Neutrophil (primary cell): ENCODE measurements at regions not wholly inside any gene's neighbourhood (a gene's known extent, or its start where the extent isn't known, plus 50 kb on each side); places are given as distances from the start of the nearest gene placed in this dataset.
"Not testable (repeated sequence)": the region's sequence is repeated elsewhere in the genome, so short reads cannot be mapped to it uniquely, and the experiment has no call there.

Experiments used
- H3K27ac ChIP-seq: fragments of 200-600 bp; sonication (generic); 2 replicates; pipeline ENCODE4 v1.5.1; 2016; ENCODE audit warnings: mild to moderate bottlenecking, moderate library complexity
- H3K27me3 ChIP-seq: fragments of 200-600 bp; sonication (generic); 2 replicates; pipeline ENCODE4 v1.6.0; 2016; ENCODE audit warnings: mild to moderate bottlenecking
- H3K36me3 ChIP-seq: fragments of 200-600 bp; sonication (generic); 2 replicates; pipeline ENCODE4 v1.5.1; 2017
- H3K4me1 ChIP-seq, 2 experiments: fragments of 200-600 bp in 1 of 2; sonication (generic) in 1 of 2; 1 replicate in 1 of 2; 2 replicates in 1 of 2; pipeline versions ENCODE4 v1.5.1 to v1.6.1; 2013 to 2016; ENCODE audit warnings: low read depth in 1 of 2, low read length in 1 of 2, mild to moderate bottlenecking in 1 of 2, moderate library complexity in 1 of 2; ENCODE audit not compliant: control insufficient read depth in 1 of 2, insufficient read depth in 1 of 2
- H3K4me3 ChIP-seq, 2 experiments: fragments of 200-600 bp in 1 of 2; sonication (generic) in 1 of 2; 1 replicate in 1 of 2; 2 replicates in 1 of 2; pipeline ENCODE4 v1.5.1; 2013 to 2016; ENCODE audit warnings: low read depth in 1 of 2, low read length in 1 of 2, mild to moderate bottlenecking in 1 of 2, moderate library complexity in 1 of 2
- H3K9me3 ChIP-seq: fragments of 200-600 bp; sonication (generic); 2 replicates; pipeline ENCODE4 v1.5.1; 2016

GRCh38 chr12:9310645-9311044 lies 102.5 kb upstream of the PZP start:
- not testable (repeated sequence) for H3K4me3 ChIP-seq, H3K27me3 ChIP-seq, H3K27ac ChIP-seq, H3K4me1 ChIP-seq, H3K9me3 ChIP-seq
- H3K36me3 ChIP-seq, result peaks cover 12% of the 10 kb centered on the region

- H3K4me3 ChIP-seq, H3K4me1 ChIP-seq, H3K27me3 ChIP-seq, H3K27ac ChIP-seq, H3K9me3 ChIP-seq: not testable (repeated sequence)
- peaks cover 12% of the 10 kb centered on the region for H3K36me3 ChIP-seq
Observed at GRCh38 chr12:9309749-9310148, 101.6 kb upstream of the PZP start.

GRCh38 chr12:9308745-9309144 lies 100.5 kb upstream of the PZP start:
- H3K36me3 ChIP-seq, result peaks cover 12% of the 10 kb centered on the region
- H3K4me1 ChIP-seq, H3K27ac ChIP-seq, H3K27me3 ChIP-seq, H3K9me3 ChIP-seq, H3K4me3 ChIP-seq: not testable (repeated sequence)

- not testable (repeated sequence) for H3K4me3 ChIP-seq, H3K27me3 ChIP-seq, H3K4me1 ChIP-seq, H3K27ac ChIP-seq, H3K9me3 ChIP-seq
- H3K36me3 ChIP-seq, result peaks cover 12% of the 10 kb centered on the region
Observed at GRCh38 chr12:9308163-9308562, 100.0 kb upstream of the PZP start.

- not testable (repeated sequence) for H3K27ac ChIP-seq, H3K9me3 ChIP-seq, H3K4me1 ChIP-seq, H3K4me3 ChIP-seq, H3K36me3 ChIP-seq, H3K27me3 ChIP-seq
Observed at GRCh38 chr12:9307255-9307654, 99.1 kb upstream of the PZP start.

- H3K9me3 ChIP-seq, H3K4me3 ChIP-seq: not testable (repeated sequence)
Observed at GRCh38 chr12:9306004-9306403, 97.8 kb upstream of the PZP start.

GRCh38 chr12:9304540-9304939 lies 96.3 kb upstream of the PZP start:
- H3K4me1 ChIP-seq, H3K27me3 ChIP-seq, H3K27ac ChIP-seq, H3K9me3 ChIP-seq, H3K36me3 ChIP-seq, H3K4me3 ChIP-seq: not testable (repeated sequence)

More at GRCh38 chr12:9306004-9306403, 97.8 kb upstream of the PZP start:
- H3K36me3 ChIP-seq, H3K27me3 ChIP-seq, H3K4me1 ChIP-seq, H3K27ac ChIP-seq: not testable (repeated sequence)

GRCh38 chr12:9295872-9296271 lies 87.7 kb upstream of the PZP start:
- not testable (repeated sequence) for H3K27ac ChIP-seq, H3K9me3 ChIP-seq, H3K4me1 ChIP-seq, H3K36me3 ChIP-seq, H3K27me3 ChIP-seq, H3K4me3 ChIP-seq

GRCh38 chr12:9294072-9294620 lies 86.0 kb upstream of the PZP start:
- not testable (repeated sequence) for H3K4me1 ChIP-seq, H3K4me3 ChIP-seq, H3K27me3 ChIP-seq, H3K9me3 ChIP-seq, H3K36me3 ChIP-seq, H3K27ac ChIP-seq

- not testable (repeated sequence) for H3K4me1 ChIP-seq, H3K9me3 ChIP-seq, H3K27ac ChIP-seq, H3K36me3 ChIP-seq, H3K4me3 ChIP-seq, H3K27me3 ChIP-seq
Observed at GRCh38 chr12:9293391-9293790, 85.2 kb upstream of the PZP start.

GRCh38 chr12:9289984-9290383 lies 81.8 kb upstream of the PZP start:
- H3K4me3 ChIP-seq, H3K27ac ChIP-seq, H3K4me1 ChIP-seq, H3K27me3 ChIP-seq, H3K36me3 ChIP-seq, H3K9me3 ChIP-seq: not testable (repeated sequence)

GRCh38 chr12:9284724-9285123 lies 76.5 kb upstream of the PZP start:
- not testable (repeated sequence) for H3K9me3 ChIP-seq, H3K36me3 ChIP-seq, H3K4me3 ChIP-seq, H3K27ac ChIP-seq, H3K4me1 ChIP-seq
- H3K27me3 ChIP-seq, result peaks cover 15% of the 10 kb centered on the region

- H3K4me1 ChIP-seq, H3K36me3 ChIP-seq, H3K27ac ChIP-seq, H3K9me3 ChIP-seq: not testable (repeated sequence)
- H3K27me3 ChIP-seq, result peaks cover 18% of the 10 kb centered on the region
- peak overlapping the region; percentile 52 to 58 for H3K4me3 ChIP-seq
Observed at GRCh38 chr12:9284197-9284596, 76.0 kb upstream of the PZP start.

GRCh38 chr12:9283346-9284095 lies 75.3 kb upstream of the PZP start:
- H3K4me1 ChIP-seq, result not testable (repeated sequence)
- H3K27ac ChIP-seq, result peak overlapping the region; percentile 61

More at GRCh38 chr12:9283346-9284095, 75.3 kb upstream of the PZP start:
- H3K36me3 ChIP-seq, H3K9me3 ChIP-seq: not testable (repeated sequence)
- Histone ChIP-seq H3K27me3 (peaks cover 19% of the 10 kb centered on the region), H3K4me3 (peak overlapping the region; percentile 52 to 58)
